BLaER1 treated with 17β-estradiol and CSF1 and Interleukin-3, amounts not matched to agents 10 nM and 100 nM (cell line): ENCODE measurements at regions not wholly inside any gene's neighbourhood (a gene's known extent, or its start where the extent isn't known, plus 50 kb on each side); places are given as distances from the start of the nearest gene placed in this dataset.

Source experiments
- H3K27ac ChIP-seq, 11 experiments: shearing (Covaris generic); formaldehyde crosslinking; 2 replicates each; pipeline ENCODE4 v1.8.1; 2022
- H3K27me3 ChIP-seq, 11 experiments: shearing (Covaris generic); formaldehyde crosslinking; 2 replicates each; pipeline ENCODE4 v1.8.1; 2022
- H3K36me3 ChIP-seq, 11 experiments: shearing (Covaris generic); formaldehyde crosslinking; 2 replicates each; pipeline ENCODE4 v1.8.1; 2022
- H3K4me1 ChIP-seq, 10 experiments: shearing (Covaris generic); formaldehyde crosslinking; 2 replicates each; pipeline ENCODE4 v1.8.1; 2022
- H3K4me2 ChIP-seq, 11 experiments: shearing (Covaris generic); formaldehyde crosslinking; 2 replicates each; pipeline ENCODE4 v1.8.1; 2022
- H3K4me3 ChIP-seq, 10 experiments: shearing (Covaris generic); formaldehyde crosslinking; 2 replicates each; pipeline ENCODE4 v1.8.1; 2022
- H3K9ac ChIP-seq, 11 experiments: shearing (Covaris generic); formaldehyde crosslinking; 2 replicates each; pipeline ENCODE4 v1.8.1; 2022
- H3K9me3 ChIP-seq, 11 experiments: shearing (Covaris generic); formaldehyde crosslinking; replicated peaks in 1 of 11; 2 replicates each; pipeline ENCODE4 v1.8.1; 2022
- H4K20me1 ChIP-seq, 11 experiments: shearing (Covaris generic); formaldehyde crosslinking; 2 replicates each; pipeline ENCODE4 v1.8.1; 2022
- Cebpa-rat ChIP-seq, 11 experiments: shearing (Covaris generic); IDR thresholded peaks; 2 replicates each; pipeline ENCODE4 v1.8.1; 2022

DNA sequence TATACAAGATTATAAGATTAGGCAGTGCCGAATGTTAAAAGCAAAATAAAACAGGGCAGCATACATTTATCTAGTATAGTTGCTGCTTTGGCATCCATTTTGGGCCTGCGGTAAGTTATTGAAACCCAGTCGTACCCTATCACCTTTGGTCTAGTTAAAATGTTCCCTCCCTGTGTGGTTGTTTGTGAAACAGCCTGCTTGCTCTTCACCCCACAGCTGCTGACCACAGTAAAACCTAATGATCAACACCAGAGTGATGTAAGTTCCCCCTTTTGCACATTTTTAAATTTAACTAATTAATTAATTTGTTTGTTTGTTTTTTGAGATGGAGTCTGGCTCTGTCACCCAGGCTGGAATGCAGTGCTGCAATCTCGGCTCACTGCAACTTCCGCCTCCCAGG lies 50.3 kb upstream of the TXNDC5 start:
- Histone ChIP-seq H3K4me1 (peaks cover 0 to 20% (median 10%) of the 10 kb centered on the region in 10 experiments; a peak in 13 of 20 replicates), H3K9ac (no peak overlapping the region), H3K9me3 (peaks cover 0 to 17% (median 9%) of the 10 kb centered on the region in 11 experiments; a peak in 12 of 22 replicates), H3K4me2 (peak overlapping the region in 3 of 11 experiments; percentile 1 to 10 (median 2); a peak in 1 of 22 replicates), H3K36me3 (no peaks in the 10 kb centered on the region), H3K27ac (no peak overlapping the region), H3K27me3 (no peaks in the 10 kb centered on the region), H4K20me1 (no peaks in the 10 kb centered on the region), H3K4me3 (no peak overlapping the region)
- TF ChIP-seq Cebpa-rat (IDR thresholded peaks at IDR 0.05): no peak
